Ovary (tissue), 3 donors: ENCODE measurements at regions not wholly inside any gene's neighbourhood (a gene's known extent, or its start where the extent isn't known, plus 50 kb on each side); places are given as distances from the start of the nearest gene placed in this dataset.

ENCODE experiments used
- EP300 ChIP-seq: sonication (generic); formaldehyde crosslinking; IDR thresholded peaks from one replicate; pipeline ENCODE4 v1.6.1; 2017; ENCODE audit warnings: antibody characterized with exemption
- POLR2A ChIP-seq: fragments of 450-650 bp; IDR thresholded peaks from one replicate; pipeline ENCODE4 v1.6.1; 2017; ENCODE audit warnings: antibody characterized with exemption, mild to moderate bottlenecking, moderate library complexity
- TF ChIP-seq, protein P1 (sequence below), 3 donors: fragments of 450-650 bp in 2 of 3; fragments of 200-600 bp in 1 of 3; IDR thresholded peaks; one replicate each; pipeline versions ENCODE4 v1.5.1 to v1.8.0; 2016 to 2022; ENCODE audit warnings: antibody characterized with exemption in 3 of 3, mild to moderate bottlenecking in 1 of 3
- donor health status: DM: no; HTN: no; CAD: no.

DNA sequence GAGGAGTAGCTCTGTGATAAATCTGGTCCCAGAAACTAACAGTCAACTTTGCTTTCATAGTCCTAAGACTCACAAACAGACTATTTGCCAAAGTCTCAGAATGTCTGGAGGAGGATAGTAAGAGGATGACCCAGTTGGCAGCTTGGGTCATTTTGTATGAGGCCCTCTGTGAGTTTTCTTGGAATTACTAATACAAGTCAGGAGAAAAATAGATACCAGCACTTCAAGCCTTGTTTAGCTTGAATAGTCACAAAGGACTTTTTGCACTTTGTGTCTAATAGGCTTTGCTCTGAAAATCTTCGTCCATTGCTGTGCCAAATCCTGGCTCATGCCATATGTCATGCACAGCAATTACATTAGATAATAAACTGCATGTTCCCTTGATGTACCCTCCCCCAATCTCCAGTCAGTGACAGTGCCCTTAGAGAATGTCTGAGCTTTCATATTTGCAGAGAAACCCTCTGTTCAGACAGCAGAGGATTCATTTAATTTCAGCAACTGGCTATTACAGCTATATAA is 612.8 kb downstream of the CSNK1G3 start:
- TF ChIP-seq EP300 (no peak), POLR2A (no peak)
- TF ChIP-seq, protein P1, sequence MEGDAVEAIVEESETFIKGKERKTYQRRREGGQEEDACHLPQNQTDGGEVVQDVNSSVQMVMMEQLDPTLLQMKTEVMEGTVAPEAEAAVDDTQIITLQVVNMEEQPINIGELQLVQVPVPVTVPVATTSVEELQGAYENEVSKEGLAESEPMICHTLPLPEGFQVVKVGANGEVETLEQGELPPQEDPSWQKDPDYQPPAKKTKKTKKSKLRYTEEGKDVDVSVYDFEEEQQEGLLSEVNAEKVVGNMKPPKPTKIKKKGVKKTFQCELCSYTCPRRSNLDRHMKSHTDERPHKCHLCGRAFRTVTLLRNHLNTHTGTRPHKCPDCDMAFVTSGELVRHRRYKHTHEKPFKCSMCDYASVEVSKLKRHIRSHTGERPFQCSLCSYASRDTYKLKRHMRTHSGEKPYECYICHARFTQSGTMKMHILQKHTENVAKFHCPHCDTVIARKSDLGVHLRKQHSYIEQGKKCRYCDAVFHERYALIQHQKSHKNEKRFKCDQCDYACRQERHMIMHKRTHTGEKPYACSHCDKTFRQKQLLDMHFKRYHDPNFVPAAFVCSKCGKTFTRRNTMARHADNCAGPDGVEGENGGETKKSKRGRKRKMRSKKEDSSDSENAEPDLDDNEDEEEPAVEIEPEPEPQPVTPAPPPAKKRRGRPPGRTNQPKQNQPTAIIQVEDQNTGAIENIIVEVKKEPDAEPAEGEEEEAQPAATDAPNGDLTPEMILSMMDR (IDR thresholded peaks at IDR 0.05): no peak
